Neural cell (in vitro differentiated cells): ENCODE measurements at regions not wholly inside any gene's neighbourhood (a gene's known extent, or its start where the extent isn't known, plus 50 kb on each side); places are given as distances from the start of the nearest gene placed in this dataset.
A peak's percentile ranks its signal among the peaks of the same experiment; 100 is the strongest.

Source experiments
- H2AFZ ChIP-seq: fragments of 200-600, 300-800 bp; sonication (generic), shearing (Covaris generic); 2 replicates; pipeline ENCODE4 v1.6.0; 2014; ENCODE audit warnings: low read depth, mild to moderate bottlenecking, antibody characterized with exemption, low read length, moderate library complexity
- H3F3A ChIP-seq: fragments of 200-600 bp; shearing (Covaris generic); 2 replicates; pipeline ENCODE4 v1.6.1; 2016; ENCODE audit warnings: mild to moderate bottlenecking, moderate library complexity, mixed read lengths, antibody characterized with exemption, low read length; ENCODE audit not compliant: insufficient read depth, poor library complexity, severe bottlenecking
- H3K27ac ChIP-seq: fragments of 200-600, 300-800 bp; sonication (generic), shearing (Covaris generic); 2 replicates; pipeline ENCODE4 v1.5.1; 2014; ENCODE audit warnings: mild to moderate bottlenecking, low read length, moderate library complexity
- H3K27me3 ChIP-seq: fragments of 300-800, 200-600 bp; sonication (generic), shearing (Covaris generic); 2 replicates; pipeline ENCODE4 v1.6.0; 2014; ENCODE audit warnings: mild to moderate bottlenecking, low read depth, low read length, moderate library complexity; ENCODE audit not compliant: insufficient read depth
- H3K36me3 ChIP-seq: fragments of 300-800, 200-600 bp; sonication (generic), shearing (Covaris generic); 2 replicates; pipeline ENCODE4 v1.5.1; 2014; ENCODE audit warnings: mild to moderate bottlenecking, antibody characterized with exemption, low read length, moderate library complexity; ENCODE audit not compliant: insufficient read depth
- H3K4me2 ChIP-seq: fragments of 300-800, 200-600 bp; sonication (generic), shearing (Covaris generic); 2 replicates; pipeline ENCODE4 v1.6.0; 2014; ENCODE audit warnings: mild to moderate bottlenecking, low read length
- H3K4me3 ChIP-seq: fragments of 300-800, 200-600 bp; sonication (generic), shearing (Covaris generic); 2 replicates; pipeline ENCODE4 v1.5.1; 2014; ENCODE audit warnings: mild to moderate bottlenecking, low read length, moderate library complexity
- H3K79me2 ChIP-seq: fragments of 200-600 bp; shearing (Covaris generic); replicated peaks from 2 replicates; pipeline ENCODE4 v1.6.0; 2014; ENCODE audit warnings: mild to moderate bottlenecking, low read length, moderate library complexity; ENCODE audit not compliant: insufficient read depth
- H3K9ac ChIP-seq: fragments of 300-800, 200-600 bp; sonication (generic), shearing (Covaris generic); 2 replicates; pipeline ENCODE4 v1.6.1; 2016; ENCODE audit warnings: mild to moderate bottlenecking, low read length, mixed read lengths
- H3K9me2 ChIP-seq: fragments of 200-600 bp; shearing (Covaris generic); 2 replicates; pipeline ENCODE4 v1.6.1; 2016; ENCODE audit warnings: mild to moderate bottlenecking, low read length, mixed read lengths; ENCODE audit not compliant: insufficient read depth
- H3K9me3 ChIP-seq: fragments of 200-600, 300-800 bp; sonication (generic), shearing (Covaris generic); 2 replicates; pipeline ENCODE4 v1.6.1; 2016; ENCODE audit warnings: mild to moderate bottlenecking, mixed run types, low read length, moderate library complexity, mixed read lengths
- H4K20me1 ChIP-seq: fragments of 200-600 bp; shearing (Covaris generic); 2 replicates; pipeline ENCODE4 v1.6.1; 2016; ENCODE audit warnings: mild to moderate bottlenecking, mixed run types; ENCODE audit not compliant: insufficient read depth
- EP300 ChIP-seq: fragments of 450-650 bp; conservative IDR thresholded peaks from 2 replicates; pipeline ENCODE4 v1.6.1; 2014; ENCODE audit warnings: antibody characterized with exemption, mild to moderate bottlenecking, moderate library complexity; ENCODE audit not compliant: poor library complexity, severe bottlenecking
- EZH2 ChIP-seq: fragments of 200-600, 300-800 bp; shearing (Covaris generic), sonication (generic); IDR thresholded peaks from 2 replicates; pipeline ENCODE4 v1.6.1; 2014; ENCODE audit warnings: antibody characterized with exemption, low read length, borderline replicate concordance, mild to moderate bottlenecking; ENCODE audit not compliant: insufficient read depth, poor library complexity, severe bottlenecking
- MXI1 ChIP-seq: fragments of 450-650 bp; conservative IDR thresholded peaks from 2 replicates; pipeline ENCODE4 v1.6.1; 2014; ENCODE audit warnings: antibody characterized with exemption, mild to moderate bottlenecking; ENCODE audit not compliant: poor library complexity, severe bottlenecking
- POLR2AphosphoS5 ChIP-seq: IDR thresholded peaks from 2 replicates; pipeline ENCODE4 v1.6.1; 2012
- RAD21 ChIP-seq: fragments of 450-650 bp; conservative IDR thresholded peaks from 2 replicates; pipeline ENCODE4 v1.6.1; 2014; ENCODE audit warnings: antibody characterized with exemption, mild to moderate bottlenecking, moderate library complexity
- REST ChIP-seq: IDR thresholded peaks from 2 replicates; pipeline ENCODE4 v1.6.1; 2012; ENCODE audit warnings: borderline replicate concordance
- SMC3 ChIP-seq: fragments of 450-650 bp; conservative IDR thresholded peaks from 2 replicates; pipeline ENCODE4 v1.6.1; 2014; ENCODE audit warnings: antibody characterized with exemption, mild to moderate bottlenecking, moderate library complexity; ENCODE audit not compliant: poor library complexity
- TAF1 ChIP-seq: IDR thresholded peaks from 2 replicates; pipeline ENCODE4 v1.6.1; 2012; ENCODE audit warnings: low read depth
- TF ChIP-seq, protein P1 (sequence below): fragments of 450-650 bp; IDR thresholded peaks from 2 replicates; pipeline ENCODE4 v1.5.1; 2014; ENCODE audit warnings: antibody characterized with exemption, mild to moderate bottlenecking, moderate library complexity; ENCODE audit not compliant: poor library complexity, severe bottlenecking

- H3K36me3 ChIP-seq, result no peaks in the 10 kb centered on the region
- no peaks in the 10 kb centered on the region for H3F3A ChIP-seq
- H4K20me1 ChIP-seq, result no peaks in the 10 kb centered on the region
- no peaks in the 10 kb centered on the region for H3K9me2 ChIP-seq
- H3K79me2 ChIP-seq, result no peaks in the 10 kb centered on the region
- H3K9ac ChIP-seq, result no peak overlapping the region
- TF ChIP-seq POLR2AphosphoS5 (no peak), MXI1 (no peak), SMC3 (no peak), TAF1 (no peak), RAD21 (no peak), REST (no peak), EP300 (no peak), EZH2 (no peak)
- TF ChIP-seq, protein P1, sequence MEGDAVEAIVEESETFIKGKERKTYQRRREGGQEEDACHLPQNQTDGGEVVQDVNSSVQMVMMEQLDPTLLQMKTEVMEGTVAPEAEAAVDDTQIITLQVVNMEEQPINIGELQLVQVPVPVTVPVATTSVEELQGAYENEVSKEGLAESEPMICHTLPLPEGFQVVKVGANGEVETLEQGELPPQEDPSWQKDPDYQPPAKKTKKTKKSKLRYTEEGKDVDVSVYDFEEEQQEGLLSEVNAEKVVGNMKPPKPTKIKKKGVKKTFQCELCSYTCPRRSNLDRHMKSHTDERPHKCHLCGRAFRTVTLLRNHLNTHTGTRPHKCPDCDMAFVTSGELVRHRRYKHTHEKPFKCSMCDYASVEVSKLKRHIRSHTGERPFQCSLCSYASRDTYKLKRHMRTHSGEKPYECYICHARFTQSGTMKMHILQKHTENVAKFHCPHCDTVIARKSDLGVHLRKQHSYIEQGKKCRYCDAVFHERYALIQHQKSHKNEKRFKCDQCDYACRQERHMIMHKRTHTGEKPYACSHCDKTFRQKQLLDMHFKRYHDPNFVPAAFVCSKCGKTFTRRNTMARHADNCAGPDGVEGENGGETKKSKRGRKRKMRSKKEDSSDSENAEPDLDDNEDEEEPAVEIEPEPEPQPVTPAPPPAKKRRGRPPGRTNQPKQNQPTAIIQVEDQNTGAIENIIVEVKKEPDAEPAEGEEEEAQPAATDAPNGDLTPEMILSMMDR, result no peak
- H3K9me3 ChIP-seq, result no peaks in the 10 kb centered on the region
- H3K27ac ChIP-seq, result no peak overlapping the region
- no peak overlapping the region for H3K4me2 ChIP-seq
- H2AFZ ChIP-seq, result no peak overlapping the region
- H3K27me3 ChIP-seq, result no peaks in the 10 kb centered on the region
- no peak overlapping the region for H3K4me3 ChIP-seq
Observed at GRCh38 chr3:152071924-152072323, 196.8 kb upstream of the MBNL1 start.

GRCh38 chr3:152073267-152073666, 195.5 kb upstream of the MBNL1 start:
- Histone ChIP-seq H3K9ac (no peak overlapping the region), H3K27me3 (no peaks in the 10 kb centered on the region), H3K79me2 (no peaks in the 10 kb centered on the region), H3K36me3 (no peaks in the 10 kb centered on the region), H3K9me3 (no peaks in the 10 kb centered on the region), H3K9me2 (no peaks in the 10 kb centered on the region), H3F3A (no peaks in the 10 kb centered on the region), H3K4me2 (no peak overlapping the region), H3K27ac (peak overlapping the region; percentile 15), H3K4me3 (no peak overlapping the region), H2AFZ (no peak overlapping the region), H4K20me1 (no peaks in the 10 kb centered on the region)
- TF ChIP-seq RAD21 (peak; percentile 41), REST (no peak), EP300 (no peak), MXI1 (no peak), EZH2 (no peak), SMC3 (peak; percentile 27), POLR2AphosphoS5 (no peak)
- TF ChIP-seq, protein P1, result no peak
